Ovary (tissue), 3 donors: ENCODE measurements at regions not wholly inside any gene's neighbourhood (a gene's known extent, or its start where the extent isn't known, plus 50 kb on each side); places are given as distances from the start of the nearest gene placed in this dataset.
A peak's percentile ranks its signal among the peaks of the same experiment; 100 is the strongest.

Experiments
- POLR2A ChIP-seq: fragments of 450-650 bp; IDR thresholded peaks from one replicate; pipeline ENCODE4 v1.6.1; 2017; ENCODE audit warnings: antibody characterized with exemption, mild to moderate bottlenecking, moderate library complexity
- TF ChIP-seq, protein P1 (sequence below), 3 donors: fragments of 450-650 bp in 2 of 3; fragments of 200-600 bp in 1 of 3; IDR thresholded peaks; one replicate each; pipeline versions ENCODE4 v1.5.1 to v1.8.0; 2016 to 2022; ENCODE audit warnings: antibody characterized with exemption in 3 of 3, mild to moderate bottlenecking in 1 of 3
- donor health status: DM: no; HTN: no; CAD: no.

DNA sequence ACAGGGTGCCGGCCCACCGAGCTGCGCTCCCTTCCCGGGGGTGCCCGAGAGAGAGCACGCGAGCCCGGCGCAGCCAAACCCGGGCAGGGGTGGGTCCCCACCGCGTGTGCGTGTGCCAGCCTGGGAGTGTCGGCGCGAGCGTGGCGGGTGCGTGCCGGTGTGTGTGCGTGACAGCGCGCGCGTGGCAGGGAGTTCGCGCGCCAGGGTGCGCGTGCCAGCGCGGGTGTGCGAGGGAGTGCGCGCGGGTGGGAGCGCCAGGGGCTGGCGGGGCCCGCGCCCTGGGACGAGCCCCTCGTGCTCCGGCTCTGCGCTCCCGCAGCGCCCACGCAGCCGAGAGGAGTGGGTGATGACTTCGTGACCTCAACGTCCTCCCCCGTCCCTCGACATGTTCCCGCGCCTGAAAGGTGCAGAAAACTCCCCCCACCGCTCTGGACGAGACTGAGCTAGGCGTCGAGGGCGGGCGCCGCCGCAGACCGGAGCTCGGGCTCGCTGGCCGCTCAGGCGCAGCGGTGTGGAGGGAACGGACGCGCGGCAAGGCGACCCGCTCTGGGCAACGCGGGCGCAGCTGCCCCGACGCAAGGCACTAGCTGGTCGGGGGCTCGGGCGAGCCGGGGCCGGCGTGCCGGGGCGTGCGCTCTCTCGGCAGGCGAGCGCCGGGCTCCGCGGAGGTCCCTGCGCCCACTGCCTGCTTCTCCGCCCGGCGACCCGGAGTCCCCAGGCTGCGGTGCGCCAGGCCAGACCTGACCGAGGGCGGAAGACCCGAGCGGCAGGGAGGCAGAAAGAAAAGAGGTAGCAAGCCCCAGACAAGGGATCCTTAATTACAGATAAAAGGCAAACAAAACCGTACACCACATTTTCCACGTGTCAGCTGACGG, 582.8 kb downstream of the ZEB2 start:
- peak; percentile 47 for TF ChIP-seq POLR2A
- TF ChIP-seq, protein P1, sequence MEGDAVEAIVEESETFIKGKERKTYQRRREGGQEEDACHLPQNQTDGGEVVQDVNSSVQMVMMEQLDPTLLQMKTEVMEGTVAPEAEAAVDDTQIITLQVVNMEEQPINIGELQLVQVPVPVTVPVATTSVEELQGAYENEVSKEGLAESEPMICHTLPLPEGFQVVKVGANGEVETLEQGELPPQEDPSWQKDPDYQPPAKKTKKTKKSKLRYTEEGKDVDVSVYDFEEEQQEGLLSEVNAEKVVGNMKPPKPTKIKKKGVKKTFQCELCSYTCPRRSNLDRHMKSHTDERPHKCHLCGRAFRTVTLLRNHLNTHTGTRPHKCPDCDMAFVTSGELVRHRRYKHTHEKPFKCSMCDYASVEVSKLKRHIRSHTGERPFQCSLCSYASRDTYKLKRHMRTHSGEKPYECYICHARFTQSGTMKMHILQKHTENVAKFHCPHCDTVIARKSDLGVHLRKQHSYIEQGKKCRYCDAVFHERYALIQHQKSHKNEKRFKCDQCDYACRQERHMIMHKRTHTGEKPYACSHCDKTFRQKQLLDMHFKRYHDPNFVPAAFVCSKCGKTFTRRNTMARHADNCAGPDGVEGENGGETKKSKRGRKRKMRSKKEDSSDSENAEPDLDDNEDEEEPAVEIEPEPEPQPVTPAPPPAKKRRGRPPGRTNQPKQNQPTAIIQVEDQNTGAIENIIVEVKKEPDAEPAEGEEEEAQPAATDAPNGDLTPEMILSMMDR (IDR thresholded peaks at IDR 0.05) = no peak
